ENCODE measurements at regions not wholly inside any gene's neighbourhood (a gene's known extent, or its start where the extent isn't known, plus 50 kb on each side); places are given as distances from the start of the nearest gene placed in this dataset.

DNA sequence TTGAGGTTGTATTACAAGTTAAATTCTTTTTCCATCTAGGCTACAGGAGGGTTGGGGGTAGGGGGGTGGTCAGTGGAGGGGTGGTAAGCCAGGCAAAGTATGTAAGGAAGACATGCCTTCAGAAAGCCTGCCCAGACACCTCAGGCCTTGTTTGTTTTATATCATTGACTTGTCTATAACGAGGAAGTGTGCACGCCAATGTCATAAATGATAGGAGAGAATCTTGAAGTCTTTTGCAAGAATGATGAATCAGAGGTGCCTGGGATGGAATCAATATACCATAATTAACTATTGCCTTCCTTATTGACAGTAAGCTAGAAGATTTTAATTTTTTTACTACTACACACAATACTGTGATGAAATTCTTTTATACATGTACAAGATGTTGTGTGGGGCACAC is 90.7 kb downstream of the SEC61B start:
- no peaks in the 10 kb centered on the region for H3K36me3 Mint-ChIP-seq

More for the DNA sequence above, 90.7 kb downstream of the SEC61B start:
- H3K4me3 Mint-ChIP-seq = no peak overlapping the region
- no peak overlapping the region for H3K27ac Mint-ChIP-seq
- TF ChIP-seq NFYB (CRISPR knock-in tag; conservative IDR thresholded peaks at IDR 0.05; ENCODE audit: low read depth) (no peak), CTCF (IDR thresholded peaks at IDR 0.05) (no peak), RELA (CRISPR knock-in tag; IDR thresholded peaks at IDR 0.05; ENCODE audit: borderline replicate concordance) (no peak), USF2 (CRISPR knock-in tag; IDR thresholded peaks at IDR 0.05) (no peak), ZNF532 (CRISPR knock-in tag; IDR thresholded peaks at IDR 0.05; ENCODE audit: borderline replicate concordance) (no peak), ESRRA (CRISPR knock-in tag; IDR thresholded peaks at IDR 0.05; ENCODE audit: borderline replicate concordance) (no peak), MYBL2 (CRISPR knock-in tag; IDR thresholded peaks at IDR 0.05) (no peak), FOXK1 (CRISPR knock-in tag; IDR thresholded peaks at IDR 0.05) (no peak), NR2C2 (CRISPR knock-in tag; IDR thresholded peaks at IDR 0.05) (no peak), ZNF396 (CRISPR knock-in tag; IDR thresholded peaks at IDR 0.05; ENCODE audit: borderline replicate concordance) (no peak)
- TF ChIP-seq, protein P1, sequence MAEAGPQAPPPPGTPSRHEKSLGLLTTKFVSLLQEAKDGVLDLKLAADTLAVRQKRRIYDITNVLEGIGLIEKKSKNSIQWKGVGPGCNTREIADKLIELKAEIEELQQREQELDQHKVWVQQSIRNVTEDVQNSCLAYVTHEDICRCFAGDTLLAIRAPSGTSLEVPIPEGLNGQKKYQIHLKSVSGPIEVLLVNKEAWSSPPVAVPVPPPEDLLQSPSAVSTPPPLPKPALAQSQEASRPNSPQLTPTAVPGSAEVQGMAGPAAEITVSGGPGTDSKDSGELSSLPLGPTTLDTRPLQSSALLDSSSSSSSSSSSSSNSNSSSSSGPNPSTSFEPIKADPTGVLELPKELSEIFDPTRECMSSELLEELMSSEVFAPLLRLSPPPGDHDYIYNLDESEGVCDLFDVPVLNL (CRISPR knock-in tag; IDR thresholded peaks at IDR 0.05; ENCODE audit: borderline replicate concordance, low read depth) = no peak
- TF ChIP-seq, protein P2, sequence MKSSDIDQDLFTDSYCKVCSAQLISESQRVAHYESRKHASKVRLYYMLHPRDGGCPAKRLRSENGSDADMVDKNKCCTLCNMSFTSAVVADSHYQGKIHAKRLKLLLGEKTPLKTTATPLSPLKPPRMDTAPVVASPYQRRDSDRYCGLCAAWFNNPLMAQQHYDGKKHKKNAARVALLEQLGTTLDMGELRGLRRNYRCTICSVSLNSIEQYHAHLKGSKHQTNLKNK (CRISPR knock-in tag; IDR thresholded peaks at IDR 0.05) = no peak
- H3K9me3 Mint-ChIP-seq = 0 out of 2 replicates have a peak, but pooled peaks cover 3% of the 10 kb centered on the region
- no peaks in the 10 kb centered on the region for H3K27me3 Mint-ChIP-seq (ENCODE audit: low read depth)
- POLR2A ChIA-PET = no interaction called here
- ATAC-seq (no peak), DNase-seq (ENCODE audit: low spot score) (no peak)
- CTCF ChIA-PET = no interaction called here
- H3K4me1 Mint-ChIP-seq = peaks cover 14% of the 10 kb centered on the region

Data from WTC11 (cell line).